GM19240 (cell line): ENCODE measurements at regions not wholly inside any gene's neighbourhood (a gene's known extent, or its start where the extent isn't known, plus 50 kb on each side); places are given as distances from the start of the nearest gene placed in this dataset.
A peak's percentile ranks its signal among the peaks of the same experiment; 100 is the strongest.

Experiments used
- DNase-seq: peaks from one replicate; pipeline ENCODE4 v3.0.0; 2011; ENCODE audit warnings: low spot score; ENCODE audit not compliant: insufficient read length

GRCh38 chr12:107544937-107545336 is 140.7 kb upstream of the PWP1 start:
- DNase-seq: no peak

DNA sequence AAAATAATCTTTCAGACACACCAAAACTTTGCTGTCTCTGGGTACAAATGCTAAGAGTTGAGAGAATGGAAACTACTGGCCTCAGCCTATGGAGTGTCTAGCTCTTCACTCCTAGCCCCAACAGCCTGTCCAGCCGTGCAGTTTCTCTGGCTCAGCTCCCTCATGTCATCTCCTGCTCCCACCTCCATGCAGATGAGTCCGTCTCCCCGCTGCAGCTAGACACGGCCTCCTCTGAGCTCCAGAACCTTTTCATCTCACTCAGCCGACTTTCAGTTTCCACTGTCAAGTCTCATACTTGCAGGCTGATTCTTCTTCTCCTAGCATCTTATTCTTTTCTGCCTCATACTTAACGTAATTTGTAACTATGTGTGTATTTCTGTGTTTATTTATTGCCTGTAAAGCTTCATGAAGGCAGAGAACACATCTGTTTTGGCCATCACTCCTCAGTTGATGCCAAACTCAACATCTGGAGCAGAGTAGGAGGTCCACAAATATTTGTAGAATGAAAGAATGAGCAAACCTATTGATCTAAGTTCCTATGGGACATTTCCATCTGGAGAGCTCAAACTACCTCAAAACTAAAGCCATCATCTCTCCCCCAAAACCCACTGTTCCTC is 139.8 kb upstream of the PWP1 start:
- DNase-seq: no peak

DNA sequence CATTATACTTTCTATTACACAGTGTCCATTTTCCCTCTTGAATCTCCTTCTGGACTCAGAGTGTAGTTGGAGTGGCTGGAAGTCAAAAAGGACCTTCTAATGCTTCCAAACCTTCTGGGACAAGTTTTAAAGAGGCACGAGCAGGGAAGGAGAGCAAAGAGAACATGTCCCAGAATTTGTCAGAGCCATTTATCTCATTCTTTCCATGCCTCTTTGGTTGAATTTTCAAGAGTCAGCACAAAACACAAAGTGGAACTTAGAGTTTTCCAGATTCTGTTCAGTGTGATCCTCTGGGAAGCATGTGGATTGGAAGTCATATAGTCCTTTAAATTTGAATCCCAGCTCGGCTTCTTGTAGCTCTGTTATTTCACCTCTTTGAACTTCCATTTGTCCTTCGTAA is 138.2 kb upstream of the PWP1 start:
- DNase-seq: no peak

DNA sequence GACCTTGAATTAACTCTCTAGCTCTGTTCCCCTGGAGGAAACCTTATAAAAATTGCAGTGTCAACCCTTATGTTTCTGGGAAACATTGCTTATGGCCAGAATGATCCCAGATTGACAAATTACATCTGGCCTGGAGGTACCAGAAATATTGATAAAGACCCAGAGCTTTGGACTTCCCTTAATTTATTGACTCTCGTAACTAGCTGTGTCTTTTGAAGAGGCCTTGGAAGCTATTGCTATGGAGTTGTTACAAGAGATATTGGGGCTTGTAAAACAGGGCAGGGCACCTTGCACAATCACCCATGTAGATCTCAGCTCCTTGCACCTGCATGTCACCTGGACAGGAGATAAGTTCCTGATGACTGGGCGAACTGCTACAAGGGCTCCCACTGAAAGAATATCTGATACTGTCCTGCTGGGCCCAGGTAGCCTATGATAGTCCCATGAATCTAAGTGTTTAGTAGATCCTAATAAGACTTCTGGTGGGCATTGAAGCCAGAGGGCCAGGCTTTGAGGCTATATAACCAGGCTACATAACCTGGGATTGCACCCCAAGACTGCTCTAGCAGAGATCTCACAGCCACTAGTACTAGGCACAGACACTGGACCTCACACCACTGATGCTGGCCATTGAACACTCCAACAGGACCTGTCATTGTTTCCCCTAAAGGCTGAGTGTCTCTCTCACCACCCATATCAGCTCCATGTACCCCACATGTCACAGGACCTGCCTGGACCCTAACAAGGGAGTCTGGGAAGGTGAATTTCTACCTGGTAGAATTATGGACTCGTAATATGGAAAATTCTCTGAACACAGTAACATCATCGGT is 135.7 kb upstream of the PWP1 start:
- DNase-seq: no peak

DNA sequence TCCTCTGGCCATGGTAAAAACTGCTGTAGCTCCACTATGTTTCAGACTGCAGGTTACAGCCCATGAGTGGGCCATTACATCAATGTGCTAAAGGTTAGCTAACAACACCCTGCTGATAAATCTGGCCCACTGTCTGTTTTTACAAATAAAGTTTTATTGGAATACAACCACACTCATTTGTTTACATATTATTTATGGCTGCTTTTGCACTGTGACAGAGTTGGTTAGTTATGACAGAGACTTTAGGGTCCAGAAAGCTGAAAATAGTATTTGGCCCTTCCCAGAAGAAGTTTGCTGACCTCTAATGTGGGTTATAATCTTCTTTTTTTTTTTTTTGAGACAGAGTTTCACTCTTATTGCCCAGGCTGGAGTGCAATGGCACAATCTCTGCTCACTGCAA is 134.2 kb upstream of the PWP1 start:
- no peak for DNase-seq

GRCh38 chr12:107552263-107552662 is 133.3 kb upstream of the PWP1 start:
- DNase-seq: no peak

DNA sequence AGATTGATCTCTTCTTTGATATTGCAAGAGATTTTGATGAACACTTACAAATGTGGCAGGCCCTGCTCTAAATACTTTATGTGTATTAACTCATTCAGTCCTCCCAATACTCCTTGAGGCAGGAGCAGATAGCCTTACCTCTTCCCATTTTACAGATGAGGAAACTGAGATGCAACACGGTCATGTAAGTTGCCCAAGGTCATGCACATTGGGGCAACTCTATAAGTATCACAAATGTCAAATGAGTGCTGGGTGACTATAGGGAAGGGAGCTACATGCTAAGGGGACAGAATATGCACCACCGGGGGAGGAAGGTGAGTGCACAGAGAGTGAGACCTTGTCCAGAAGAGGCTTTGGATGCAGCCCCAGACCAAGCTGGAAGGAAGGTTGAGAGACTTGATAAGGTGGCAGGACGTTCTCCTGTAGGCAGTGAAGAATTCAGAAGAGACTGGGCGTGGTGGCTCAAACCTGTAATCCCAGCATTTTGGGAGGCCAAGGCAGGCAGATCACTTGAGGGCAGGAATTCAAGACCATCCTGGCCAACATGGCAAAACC is 132.3 kb upstream of the PWP1 start:
- DNase-seq: no peak

GRCh38 chr12:107554941-107555340 is 130.7 kb upstream of the PWP1 start:
- DNase-seq: no peak

GRCh38 chr12:107557026-107557425 is 128.6 kb upstream of the PWP1 start:
- DNase-seq: no peak

GRCh38 chr12:107557589-107558100 is 128.0 kb upstream of the PWP1 start:
- no peak for DNase-seq

- DNase-seq: no peak
Measured at GRCh38 chr12:107558141-107558815, 127.3 kb upstream of the PWP1 start.

- DNase-seq: no peak
Measured at GRCh38 chr12:107558816-107559382, 126.7 kb upstream of the PWP1 start.

- no peak for DNase-seq
Measured at GRCh38 chr12:107560165-107560898, 125.3 kb upstream of the PWP1 start.

DNA sequence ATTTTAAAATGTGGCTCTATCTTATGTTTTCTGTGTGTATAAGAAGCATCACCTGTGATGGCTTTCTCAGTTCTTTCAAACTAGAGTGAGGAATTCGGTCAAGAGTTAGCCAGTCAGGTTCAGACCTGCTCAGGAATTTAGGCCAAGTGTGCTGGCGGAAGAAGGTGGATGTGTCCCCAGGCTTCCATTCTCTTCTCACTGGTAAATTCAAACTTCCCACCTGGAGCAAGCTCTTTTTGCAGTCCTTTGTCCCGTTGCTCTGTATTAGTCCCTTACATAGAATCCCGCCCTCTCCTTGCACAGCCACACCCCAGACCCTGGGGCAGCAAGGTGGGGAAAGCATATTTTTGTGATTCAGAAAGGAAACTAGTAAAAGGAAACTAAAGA is 124.7 kb upstream of the PWP1 start:
- no peak for DNase-seq

DNA sequence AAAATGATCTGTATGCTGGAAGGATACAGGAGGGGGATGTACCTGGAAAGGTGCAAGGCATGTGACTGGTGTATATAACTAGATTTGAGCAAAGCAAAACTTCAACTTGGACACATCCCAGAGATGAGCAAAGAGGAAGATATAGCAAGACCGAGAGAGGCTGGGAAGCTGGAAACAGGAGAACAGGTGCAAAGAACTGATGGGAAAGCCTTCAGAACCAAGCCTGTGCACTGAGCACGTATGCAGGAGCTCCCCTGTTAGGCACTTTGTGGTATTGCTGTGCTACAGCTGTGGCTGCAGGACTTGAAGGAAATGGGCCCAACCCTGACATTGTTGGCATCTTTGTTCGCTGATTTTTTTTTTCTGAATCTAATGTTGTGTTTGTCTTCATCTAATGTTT is 120.7 kb upstream of the PWP1 start:
- peak; percentile 10 for DNase-seq

DNA sequence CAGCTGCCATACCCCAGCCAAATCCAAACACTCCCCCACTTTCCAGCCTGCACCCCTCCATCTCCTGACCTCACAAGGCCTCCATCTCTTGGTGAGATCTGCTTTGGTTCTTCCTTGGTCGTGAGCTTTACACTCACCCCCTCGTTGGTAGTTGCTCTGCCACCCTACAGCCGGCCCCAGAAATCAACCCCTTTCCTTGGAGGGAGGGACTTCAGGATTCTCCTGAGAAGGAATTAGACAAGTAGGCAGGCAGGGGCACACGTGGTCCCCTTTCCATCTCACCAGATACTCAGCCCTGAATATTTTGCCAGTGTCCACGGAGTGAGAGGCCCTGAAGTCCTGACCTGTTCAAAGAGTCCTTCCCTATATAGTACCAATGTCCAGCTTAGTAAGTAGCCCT is 120.0 kb upstream of the PWP1 start:
- DNase-seq: no peak

DNA sequence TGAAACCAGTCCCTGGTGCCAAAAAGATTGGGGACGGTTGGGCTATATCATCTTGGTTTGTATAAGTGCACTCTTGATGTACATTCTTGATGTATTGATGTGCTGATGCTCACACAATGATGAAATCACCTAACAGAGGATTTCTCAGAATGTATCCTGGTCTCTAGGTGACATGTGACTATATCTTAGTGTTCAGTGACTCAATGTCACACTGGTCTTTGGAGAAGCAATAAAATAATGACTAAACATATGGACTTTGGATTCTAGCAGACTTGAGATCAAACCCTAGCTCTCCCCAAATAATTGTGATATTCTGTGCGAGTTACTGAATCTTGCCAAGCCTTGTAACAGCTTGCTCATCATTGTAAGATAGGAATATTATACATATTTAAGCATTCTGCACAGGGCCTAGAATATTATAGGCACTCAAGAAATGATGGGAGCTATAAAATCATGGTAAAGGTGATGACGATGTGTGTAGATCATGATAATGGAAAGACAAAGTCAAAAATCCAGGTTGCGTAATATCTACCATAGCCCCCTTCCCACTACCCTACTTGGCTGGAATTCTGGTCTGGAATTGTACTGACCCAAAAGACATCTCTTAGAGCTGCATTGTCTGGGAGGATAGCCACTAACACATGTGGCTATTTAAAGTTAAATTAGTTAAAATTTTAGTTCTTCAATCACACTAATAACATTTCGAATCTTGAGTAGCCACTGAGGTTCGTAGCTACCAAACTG is 117.6 kb upstream of the PWP1 start:
- DNase-seq: no peak

DNA sequence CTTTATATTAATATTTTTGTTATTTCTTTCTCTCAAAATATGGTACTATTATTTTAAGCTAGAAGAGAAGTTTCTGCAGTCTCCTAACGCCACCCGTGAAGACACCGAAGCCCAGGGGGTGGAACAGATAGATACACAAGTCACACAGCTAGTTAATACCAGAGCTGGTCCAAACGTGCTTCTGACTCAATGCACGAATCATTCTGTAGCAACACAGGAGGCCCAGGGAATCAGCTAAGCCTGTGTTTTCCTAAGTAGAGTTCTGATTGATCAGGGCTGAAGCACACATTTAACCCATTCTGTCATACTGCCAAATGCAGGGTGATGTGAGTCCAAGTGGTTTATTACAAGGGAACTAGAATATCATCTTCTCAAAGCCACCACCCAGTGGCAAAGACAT is 116.9 kb upstream of the PWP1 start:
- DNase-seq: no peak

DNA sequence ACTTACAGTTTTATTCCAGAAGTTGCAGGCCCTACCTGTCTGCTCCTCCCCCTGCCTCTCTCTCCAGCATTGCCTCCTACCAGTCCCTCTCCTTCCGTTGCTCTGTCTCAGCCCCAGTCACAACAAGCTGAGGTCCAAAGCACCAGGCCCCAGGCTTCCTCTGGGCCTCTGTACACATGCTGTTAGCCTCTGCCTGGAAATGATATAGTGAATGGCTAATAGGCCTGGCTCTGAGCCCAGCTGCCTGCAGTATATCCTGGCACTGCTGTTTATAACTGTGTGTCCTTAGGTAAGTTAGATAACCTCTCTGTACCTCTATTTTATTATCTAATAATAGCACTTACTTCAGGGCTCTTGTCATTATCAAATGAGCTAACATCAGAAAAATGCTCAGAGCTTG is 114.9 kb upstream of the PWP1 start:
- DNase-seq: no peak

DNA sequence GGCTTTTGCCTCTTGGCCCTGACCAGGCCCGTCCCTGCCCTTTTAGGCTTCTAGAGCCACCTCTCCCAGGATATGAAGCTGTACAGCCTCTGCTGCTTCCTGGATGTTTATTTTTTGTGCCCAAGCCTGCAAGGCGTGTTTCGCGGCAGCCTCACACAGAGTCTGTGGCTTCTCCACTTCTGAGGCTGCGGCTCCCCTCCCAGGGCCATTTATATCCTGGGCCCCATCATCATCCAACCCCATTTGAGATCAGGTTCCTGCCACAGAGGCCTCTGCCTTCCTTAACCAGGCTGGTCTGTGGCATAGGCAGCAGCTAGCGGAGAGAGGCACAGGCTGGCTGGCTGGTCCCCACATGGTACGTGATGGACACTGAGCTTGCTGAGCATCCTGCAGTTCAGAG is 114.1 kb upstream of the PWP1 start:
- DNase-seq: no peak
